OCI-LY3 (cell line): ENCODE measurements at regions not wholly inside any gene's neighbourhood (a gene's known extent, or its start where the extent isn't known, plus 50 kb on each side); places are given as distances from the start of the nearest gene placed in this dataset.

ENCODE experiments used
- H2AFZ ChIP-seq: fragments of 200-600, 300-600 bp; shearing (Covaris generic); 2 replicates; pipeline ENCODE4 v1.6.0; 2014; ENCODE audit warnings: antibody characterized with exemption, low read depth, low read length
- H3K27ac ChIP-seq: fragments of 200-600, 300-600 bp; sonication (generic); 2 replicates; pipeline ENCODE4 v1.5.1; 2014; ENCODE audit warnings: mild to moderate bottlenecking, low read length, moderate library complexity, mixed read lengths
- H3K27me3 ChIP-seq: fragments of 200-600, 300-600 bp; sonication (generic); 2 replicates; pipeline ENCODE4 v1.6.1; 2014; ENCODE audit warnings: low read depth, low read length, mixed read lengths
- H3K36me3 ChIP-seq: fragments of 200-600, 300-600 bp; sonication (generic); replicated peaks from 2 replicates; pipeline ENCODE3; 2014; ENCODE audit warnings: low read depth, low read length, mixed read lengths
- H3K4me1 ChIP-seq: fragments of 300-600, 200-600 bp; sonication (generic); 2 replicates; pipeline ENCODE4 v1.6.1; 2014; ENCODE audit warnings: low read length, mixed read lengths
- H3K4me2 ChIP-seq: fragments of 200-600, 300-600 bp; sonication (generic); 2 replicates; pipeline ENCODE4 v1.6.1; 2014; ENCODE audit warnings: low read length, mixed read lengths
- H3K4me3 ChIP-seq: fragments of 300-600, 200-600 bp; sonication (generic); 2 replicates; pipeline ENCODE4 v1.5.1; 2014; ENCODE audit warnings: antibody characterized with exemption, mild to moderate bottlenecking, low read length, moderate library complexity
- H3K79me2 ChIP-seq: fragments of 300-600, 200-600 bp; shearing (Covaris generic); 2 replicates; pipeline ENCODE4 v1.6.1; 2014; ENCODE audit warnings: mild to moderate bottlenecking, low read length, mixed read lengths
- H3K9ac ChIP-seq: fragments of 300-600, 200-600 bp; shearing (Covaris generic); 2 replicates; pipeline ENCODE4 v1.6.0; 2014; ENCODE audit warnings: mild to moderate bottlenecking, low read length, moderate library complexity
- H3K9me3 ChIP-seq: fragments of 200-600, 300-600 bp; shearing (Covaris generic); 2 replicates; pipeline ENCODE4 v1.6.1; 2014; ENCODE audit warnings: low read length, mixed read lengths; ENCODE audit not compliant: insufficient read depth
- H4K20me1 ChIP-seq: fragments of 200-600, 300-600 bp; sonication (generic); 2 replicates; pipeline ENCODE4 v1.6.1; 2016; ENCODE audit warnings: low read length, mixed read lengths; ENCODE audit not compliant: insufficient read depth
- EZH2phosphoT487 ChIP-seq: fragments of 200-600 bp; shearing (Covaris generic); IDR thresholded peaks from 2 replicates; pipeline ENCODE4 v1.6.1; 2018; ENCODE audit warnings: antibody characterized with exemption, mixed run types, low read depth
- TF ChIP-seq, protein P1 (sequence below): fragments of 200-600, 300-600 bp; sonication (generic); IDR thresholded peaks from 2 replicates; pipeline ENCODE4 v1.5.1; 2014; ENCODE audit warnings: antibody characterized with exemption, low read length, low read depth

DNA sequence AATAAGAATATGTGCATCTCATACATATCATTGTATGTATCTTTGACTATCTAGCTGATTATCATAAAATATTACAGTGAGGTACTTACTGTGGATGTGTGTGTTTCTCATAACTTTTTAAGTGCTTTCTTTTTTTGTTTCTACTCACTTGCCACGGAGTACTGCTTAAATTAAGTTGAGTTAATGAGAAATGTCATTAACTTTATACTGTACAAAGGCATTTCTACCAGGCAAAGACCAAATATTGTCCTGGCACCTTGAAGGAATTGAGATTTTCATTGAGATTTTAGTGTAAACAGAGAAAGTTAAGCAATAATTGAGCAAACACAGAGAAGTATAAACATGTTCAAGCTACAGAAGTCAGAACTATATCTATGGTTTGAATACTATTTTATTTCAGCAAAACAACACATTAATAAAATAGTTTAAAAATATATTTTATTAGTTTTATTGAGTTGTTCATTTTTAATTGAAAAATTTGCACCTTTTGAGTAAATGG, 1750.0 kb downstream of the PCDH7 start:
- Histone ChIP-seq H3K4me2 (no peak overlapping the region), H3K27ac (no peak overlapping the region), H3K4me1 (no peaks in the 10 kb centered on the region), H4K20me1 (no peaks in the 10 kb centered on the region), H3K27me3 (no peaks in the 10 kb centered on the region), H3K79me2 (no peaks in the 10 kb centered on the region), H2AFZ (no peak overlapping the region), H3K36me3 (no peaks in the 10 kb centered on the region), H3K9ac (no peak overlapping the region), H3K9me3 (no peaks in the 10 kb centered on the region), H3K4me3 (no peak overlapping the region)
- no peak for TF ChIP-seq EZH2phosphoT487
- TF ChIP-seq, protein P1, sequence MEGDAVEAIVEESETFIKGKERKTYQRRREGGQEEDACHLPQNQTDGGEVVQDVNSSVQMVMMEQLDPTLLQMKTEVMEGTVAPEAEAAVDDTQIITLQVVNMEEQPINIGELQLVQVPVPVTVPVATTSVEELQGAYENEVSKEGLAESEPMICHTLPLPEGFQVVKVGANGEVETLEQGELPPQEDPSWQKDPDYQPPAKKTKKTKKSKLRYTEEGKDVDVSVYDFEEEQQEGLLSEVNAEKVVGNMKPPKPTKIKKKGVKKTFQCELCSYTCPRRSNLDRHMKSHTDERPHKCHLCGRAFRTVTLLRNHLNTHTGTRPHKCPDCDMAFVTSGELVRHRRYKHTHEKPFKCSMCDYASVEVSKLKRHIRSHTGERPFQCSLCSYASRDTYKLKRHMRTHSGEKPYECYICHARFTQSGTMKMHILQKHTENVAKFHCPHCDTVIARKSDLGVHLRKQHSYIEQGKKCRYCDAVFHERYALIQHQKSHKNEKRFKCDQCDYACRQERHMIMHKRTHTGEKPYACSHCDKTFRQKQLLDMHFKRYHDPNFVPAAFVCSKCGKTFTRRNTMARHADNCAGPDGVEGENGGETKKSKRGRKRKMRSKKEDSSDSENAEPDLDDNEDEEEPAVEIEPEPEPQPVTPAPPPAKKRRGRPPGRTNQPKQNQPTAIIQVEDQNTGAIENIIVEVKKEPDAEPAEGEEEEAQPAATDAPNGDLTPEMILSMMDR = no peak

DNA sequence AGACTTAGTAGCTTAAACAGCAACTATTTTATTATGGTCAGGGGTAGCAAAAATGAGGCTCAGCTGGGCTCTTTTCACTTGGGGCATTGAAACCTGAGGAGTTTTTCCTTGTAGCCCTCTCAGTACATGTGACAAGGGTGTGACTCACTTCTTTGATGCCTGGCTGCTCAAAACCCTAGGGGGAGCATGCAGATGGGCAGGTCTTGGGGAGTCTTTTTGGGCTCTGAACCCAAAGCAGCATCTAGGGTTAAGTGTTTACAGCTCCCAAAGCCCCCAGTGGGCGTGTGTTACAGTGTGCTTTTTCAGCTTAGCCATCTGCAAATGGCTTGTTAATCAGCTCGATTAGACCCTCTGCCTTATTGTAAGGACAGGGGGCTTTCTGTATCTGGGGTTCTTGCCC, 1752.7 kb downstream of the PCDH7 start:
- Histone ChIP-seq H3K4me1 (no peaks in the 10 kb centered on the region), H3K4me3 (no peak overlapping the region), H2AFZ (no peak overlapping the region), H3K36me3 (no peaks in the 10 kb centered on the region), H3K9ac (no peak overlapping the region), H3K4me2 (no peak overlapping the region), H3K27me3 (no peaks in the 10 kb centered on the region), H3K27ac (no peak overlapping the region), H3K79me2 (no peaks in the 10 kb centered on the region), H4K20me1 (no peaks in the 10 kb centered on the region), H3K9me3 (no peaks in the 10 kb centered on the region)
- no peak for TF ChIP-seq EZH2phosphoT487
- TF ChIP-seq, protein P1 = no peak

DNA sequence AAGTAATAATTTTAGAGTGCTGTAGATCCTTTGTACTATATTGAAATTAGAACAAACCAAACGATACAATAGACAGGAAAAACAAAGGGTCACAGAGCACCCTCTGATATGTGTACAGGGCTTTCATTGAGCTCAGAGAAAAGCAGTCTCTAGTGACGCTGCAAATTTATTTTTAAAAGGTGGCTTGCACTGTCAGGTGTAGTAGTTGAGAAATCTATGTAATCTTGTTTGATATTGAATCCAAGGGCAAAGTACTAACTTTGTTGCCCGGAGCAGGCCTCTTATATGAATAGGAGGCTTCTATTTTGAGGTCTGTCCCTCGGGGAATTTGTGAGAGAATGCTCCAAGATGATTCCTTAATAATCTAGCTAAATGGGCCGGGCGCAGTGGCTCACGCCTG, 1755.5 kb downstream of the PCDH7 start:
- H3K9me3 ChIP-seq = no peaks in the 10 kb centered on the region
- no peak overlapping the region for H3K27ac ChIP-seq
- no peak overlapping the region for H3K4me2 ChIP-seq
- no peaks in the 10 kb centered on the region for H3K4me1 ChIP-seq
- H3K79me2 ChIP-seq = no peaks in the 10 kb centered on the region
- no peaks in the 10 kb centered on the region for H4K20me1 ChIP-seq
- H3K36me3 ChIP-seq = no peaks in the 10 kb centered on the region
- H3K9ac ChIP-seq = no peak overlapping the region
- no peak for TF ChIP-seq EZH2phosphoT487
- no peak overlapping the region for H2AFZ ChIP-seq
- H3K27me3 ChIP-seq = no peaks in the 10 kb centered on the region
- H3K4me3 ChIP-seq = no peak overlapping the region

DNA sequence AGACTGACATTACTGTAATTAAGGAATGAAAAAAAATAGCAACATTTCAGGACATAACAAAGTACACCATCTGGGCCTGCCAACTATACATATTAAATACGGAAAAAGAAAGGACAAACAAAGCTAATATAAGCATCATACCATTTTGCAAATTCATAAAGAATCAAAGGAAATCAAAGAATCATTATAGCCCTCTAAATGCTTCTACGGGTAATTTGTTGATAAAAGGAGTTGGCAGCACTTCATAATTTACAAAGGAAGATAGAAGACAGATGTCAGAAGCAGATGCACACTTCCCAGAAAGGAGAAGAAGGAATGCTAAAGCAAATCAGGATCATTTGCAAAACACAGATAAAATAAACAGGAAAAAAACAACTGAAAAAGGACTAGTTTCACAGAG, 1757.3 kb downstream of the PCDH7 start:
- Histone ChIP-seq H3K9me3 (no peaks in the 10 kb centered on the region), H2AFZ (no peak overlapping the region), H3K4me2 (no peak overlapping the region), H3K36me3 (no peaks in the 10 kb centered on the region), H3K4me1 (no peaks in the 10 kb centered on the region), H3K4me3 (no peak overlapping the region), H3K79me2 (no peaks in the 10 kb centered on the region), H4K20me1 (no peaks in the 10 kb centered on the region), H3K27me3 (no peaks in the 10 kb centered on the region), H3K9ac (no peak overlapping the region), H3K27ac (no peak overlapping the region)
- TF ChIP-seq, protein P1 = no peak
- TF ChIP-seq EZH2phosphoT487 = no peak

DNA sequence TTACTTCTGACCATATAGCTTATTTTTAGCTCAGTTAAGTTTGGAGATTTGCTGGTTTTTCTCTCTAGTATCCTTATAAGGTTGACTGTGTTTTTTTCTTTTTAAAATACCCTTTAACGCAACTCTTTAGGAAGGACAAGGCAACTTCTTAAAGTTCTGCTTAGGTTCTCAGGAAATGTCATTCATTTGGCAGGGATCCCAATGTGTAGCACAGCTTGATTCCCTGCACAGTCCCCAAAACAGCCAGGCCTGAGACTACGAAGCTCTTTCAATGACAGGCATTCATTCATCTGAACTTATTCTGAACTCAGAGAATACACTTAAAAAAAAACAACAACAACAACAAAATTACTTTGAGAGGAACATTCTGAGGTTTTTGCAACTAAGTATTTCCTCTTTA, 1765.8 kb downstream of the PCDH7 start:
- Histone ChIP-seq H3K4me1 (no peaks in the 10 kb centered on the region), H4K20me1 (no peaks in the 10 kb centered on the region), H3K36me3 (no peaks in the 10 kb centered on the region), H3K79me2 (no peaks in the 10 kb centered on the region), H2AFZ (no peak overlapping the region), H3K9ac (no peak overlapping the region), H3K27me3 (no peaks in the 10 kb centered on the region), H3K27ac (no peak overlapping the region), H3K4me3 (no peak overlapping the region), H3K4me2 (no peak overlapping the region), H3K9me3 (no peaks in the 10 kb centered on the region)
- TF ChIP-seq, protein P1 = no peak
- no peak for TF ChIP-seq EZH2phosphoT487
